Stimulated activated CD4-positive, alpha-beta T cell treated with anti-CD3 and anti-CD28 coated beads, Interleukin-4, amount 100 ng/mL, for 48 hours (primary cell): ENCODE measurements at regions not wholly inside any gene's neighbourhood (a gene's known extent, or its start where the extent isn't known, plus 50 kb on each side); places are given as distances from the start of the nearest gene placed in this dataset.
"Not testable (repeated sequence)": the region's sequence is repeated elsewhere in the genome, so short reads cannot be mapped to it uniquely, and the experiment has no call there.

ENCODE experiments used
- DNase-seq, 2 donors: peaks; one replicate each; pipeline ENCODE4 v3.0.0-alpha.2; 2020; ENCODE audit warnings: low read depth in 2 of 2

- DNase-seq = no peak
Measured at GRCh38 chr4:147160908-147161513, 215.3 kb upstream of the TTC29 start.

GRCh38 chr4:147163311-147163710 is 217.6 kb upstream of the TTC29 start:
- DNase-seq = no peak

- DNase-seq = not testable (repeated sequence)
Measured at GRCh38 chr4:147168200-147168599, 222.5 kb upstream of the TTC29 start.

- DNase-seq = no peak
Measured at GRCh38 chr4:147173322-147173721, 227.7 kb upstream of the TTC29 start.

- DNase-seq = no peak
Measured at GRCh38 chr4:147173797-147174432, 228.3 kb upstream of the TTC29 start.

- no peak for DNase-seq
Measured at GRCh38 chr4:147174591-147174990, 228.9 kb upstream of the TTC29 start.

- no peak for DNase-seq
Measured at GRCh38 chr4:147175460-147176025, 229.9 kb upstream of the TTC29 start.

- DNase-seq = no peak
Measured at GRCh38 chr4:147182041-147182440, 236.4 kb upstream of the TTC29 start.

GRCh38 chr4:147192679-147193078 is 247.0 kb upstream of the TTC29 start:
- no peak for DNase-seq

- no peak for DNase-seq
Measured at GRCh38 chr4:147194114-147194513, 248.4 kb upstream of the TTC29 start.

GRCh38 chr4:147194604-147195003 is 248.9 kb upstream of the TTC29 start:
- no peak for DNase-seq

GRCh38 chr4:147195386-147195785 is 249.7 kb upstream of the TTC29 start:
- no peak for DNase-seq

GRCh38 chr4:147198411-147199051 is 252.9 kb upstream of the TTC29 start:
- no peak for DNase-seq

GRCh38 chr4:147201016-147201415 is 255.4 kb upstream of the TTC29 start:
- DNase-seq = no peak

GRCh38 chr4:147206807-147207206 is 261.1 kb upstream of the TTC29 start:
- no peak for DNase-seq

GRCh38 chr4:147207911-147208310 is 262.2 kb upstream of the TTC29 start:
- DNase-seq = no peak

- no peak for DNase-seq
Measured at GRCh38 chr4:147217655-147218054, 263.2 kb upstream of the EDNRA start.

- no peak for DNase-seq
Measured at GRCh38 chr4:147219145-147219544, 261.8 kb upstream of the EDNRA start.

- DNase-seq = no peak
Measured at GRCh38 chr4:147220833-147221232, 260.1 kb upstream of the EDNRA start.

GRCh38 chr4:147222906-147223305 is 258.0 kb upstream of the EDNRA start:
- no peak for DNase-seq

- no peak for DNase-seq
Measured at GRCh38 chr4:147223576-147223975, 257.3 kb upstream of the EDNRA start.

GRCh38 chr4:147236806-147237205 is 244.1 kb upstream of the EDNRA start:
- DNase-seq = no peak

GRCh38 chr4:147244786-147245185 is 236.1 kb upstream of the EDNRA start:
- DNase-seq = no peak
